ENCODE measurements at regions not wholly inside any gene's neighbourhood (a gene's known extent, or its start where the extent isn't known, plus 50 kb on each side); places are given as distances from the start of the nearest gene placed in this dataset.

DNA sequence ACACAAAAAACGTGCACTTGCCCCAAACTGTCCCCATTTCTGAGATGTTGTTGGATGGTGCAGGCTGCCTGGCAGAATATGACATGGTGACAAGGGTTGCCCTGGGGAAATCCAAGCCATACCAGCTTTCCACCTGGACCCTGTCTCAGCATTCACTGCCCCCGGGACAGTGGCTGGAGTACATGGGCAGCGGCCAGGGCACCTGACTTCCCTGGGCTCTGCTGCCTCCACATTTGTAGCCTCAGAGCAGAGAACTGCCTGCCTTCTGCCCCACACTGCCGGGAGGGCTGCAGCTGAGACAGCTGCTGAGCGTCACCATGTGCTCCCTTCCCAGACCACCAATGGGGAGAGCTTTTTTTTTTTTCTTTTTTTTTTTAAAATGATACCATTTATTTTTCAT is 222.9 kb upstream of the ZNF32 start:
- Histone ChIP-seq H3K27me3 (no peaks in the 10 kb centered on the region), H3K9me3 (no peaks in the 10 kb centered on the region), H3K4me1 (peaks cover 7% of the 10 kb centered on the region), H3K27ac (no peak overlapping the region), H3K4me3 (no peak overlapping the region), H3K36me3 (ENCODE audit: low read depth, missing control alignments) (no peaks in the 10 kb centered on the region)
- intact Hi-C loops (cut with DNase I; ENCODE audit: low total_unique reads): no loop called here
- no peak for DNase-seq
- WGBS, 2 donors: 67 to 93% methylated on average over 5 of the region's 5 CpGs
- no peak for TF ChIP-seq POLR2A (IDR thresholded peaks at IDR 0.05)
- TF ChIP-seq, protein P1, sequence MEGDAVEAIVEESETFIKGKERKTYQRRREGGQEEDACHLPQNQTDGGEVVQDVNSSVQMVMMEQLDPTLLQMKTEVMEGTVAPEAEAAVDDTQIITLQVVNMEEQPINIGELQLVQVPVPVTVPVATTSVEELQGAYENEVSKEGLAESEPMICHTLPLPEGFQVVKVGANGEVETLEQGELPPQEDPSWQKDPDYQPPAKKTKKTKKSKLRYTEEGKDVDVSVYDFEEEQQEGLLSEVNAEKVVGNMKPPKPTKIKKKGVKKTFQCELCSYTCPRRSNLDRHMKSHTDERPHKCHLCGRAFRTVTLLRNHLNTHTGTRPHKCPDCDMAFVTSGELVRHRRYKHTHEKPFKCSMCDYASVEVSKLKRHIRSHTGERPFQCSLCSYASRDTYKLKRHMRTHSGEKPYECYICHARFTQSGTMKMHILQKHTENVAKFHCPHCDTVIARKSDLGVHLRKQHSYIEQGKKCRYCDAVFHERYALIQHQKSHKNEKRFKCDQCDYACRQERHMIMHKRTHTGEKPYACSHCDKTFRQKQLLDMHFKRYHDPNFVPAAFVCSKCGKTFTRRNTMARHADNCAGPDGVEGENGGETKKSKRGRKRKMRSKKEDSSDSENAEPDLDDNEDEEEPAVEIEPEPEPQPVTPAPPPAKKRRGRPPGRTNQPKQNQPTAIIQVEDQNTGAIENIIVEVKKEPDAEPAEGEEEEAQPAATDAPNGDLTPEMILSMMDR (IDR thresholded peaks at IDR 0.05): no peak

DNA sequence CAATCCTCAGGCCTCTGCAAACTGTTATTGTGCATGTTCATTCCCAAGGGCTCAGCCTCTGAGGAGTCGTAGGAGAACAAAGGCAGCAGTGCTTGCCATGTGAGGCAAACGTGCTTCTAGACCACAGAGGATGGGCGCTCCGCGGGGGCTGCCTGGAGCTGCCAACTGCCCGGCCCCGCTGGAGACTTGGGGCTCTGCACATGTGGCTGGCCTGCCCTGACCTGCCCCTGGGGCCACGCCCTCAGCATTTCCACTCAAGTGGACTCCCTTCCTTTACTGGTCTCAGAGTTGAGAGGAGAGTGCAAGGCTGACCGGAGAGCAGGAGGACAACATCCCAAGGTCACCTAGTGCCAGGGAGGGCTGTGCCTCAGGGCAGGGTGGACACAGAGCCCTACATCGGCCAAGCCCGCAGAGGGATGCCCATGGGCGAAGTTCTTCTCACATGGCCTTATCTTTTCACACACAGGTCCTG is 222.3 kb upstream of the ZNF32 start:
- WGBS, 2 donors: 85 to 86% methylated on average over 5 to 12 of the region's 12 CpGs
- H3K9me3 ChIP-seq: no peaks in the 10 kb centered on the region
- no peaks in the 10 kb centered on the region for H3K27me3 ChIP-seq
- intact Hi-C loops (cut with DNase I; ENCODE audit: low total_unique reads): no loop called here
- H3K4me1 ChIP-seq: peaks cover 7% of the 10 kb centered on the region
- no peak for DNase-seq
- no peak overlapping the region for H3K4me3 ChIP-seq
- no peaks in the 10 kb centered on the region for H3K36me3 ChIP-seq (ENCODE audit: low read depth, missing control alignments)
- TF ChIP-seq, protein P1 (IDR thresholded peaks at IDR 0.05): no peak
- no peak for TF ChIP-seq POLR2A (IDR thresholded peaks at IDR 0.05)
- no peak overlapping the region for H3K27ac ChIP-seq

DNA sequence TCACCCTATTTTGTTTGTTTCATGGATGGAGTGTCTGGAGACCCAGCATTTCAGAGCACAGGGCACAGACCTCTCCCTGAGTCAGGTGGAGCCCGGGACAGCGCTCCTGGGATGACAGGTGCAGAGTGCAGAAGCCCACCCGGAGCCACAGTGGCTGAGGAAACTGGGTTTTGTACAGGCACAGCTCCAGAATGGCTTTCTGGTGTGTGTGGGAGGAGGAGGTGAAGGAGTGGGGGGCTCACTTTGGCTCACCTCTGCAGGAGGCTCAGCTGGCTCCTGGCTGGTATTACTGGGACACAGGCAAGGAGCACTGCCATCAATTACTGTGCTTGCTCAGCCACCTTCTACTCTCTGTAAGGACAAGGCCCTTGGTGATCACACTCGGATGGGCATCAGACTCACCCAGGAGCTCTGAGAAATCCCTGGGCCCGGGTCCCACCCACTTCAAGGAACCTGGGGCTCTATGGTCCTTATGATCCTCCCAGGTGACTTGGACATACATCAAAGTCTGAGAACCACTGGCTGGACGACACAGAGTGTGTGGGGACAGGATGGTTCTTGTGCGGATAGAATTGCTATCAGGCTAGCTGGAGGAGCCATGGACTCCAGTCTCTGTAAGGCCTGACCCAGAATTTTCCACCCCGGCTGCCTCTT is 221.1 kb upstream of the ZNF32 start:
- Histone ChIP-seq H3K36me3 (ENCODE audit: low read depth, missing control alignments) (no peaks in the 10 kb centered on the region), H3K4me3 (no peak overlapping the region), H3K27me3 (no peaks in the 10 kb centered on the region), H3K4me1 (peaks cover 7% of the 10 kb centered on the region), H3K27ac (no peak overlapping the region), H3K9me3 (no peaks in the 10 kb centered on the region)
- DNase-seq: no peak
- intact Hi-C loops (cut with DNase I; ENCODE audit: low total_unique reads): no loop called here
- 91 to 92% methylated on average over 5 to 8 of the region's 8 CpGs for WGBS, 2 donors
- no peak for TF ChIP-seq POLR2A (IDR thresholded peaks at IDR 0.05)
- TF ChIP-seq, protein P1 (IDR thresholded peaks at IDR 0.05): no peak

DNA sequence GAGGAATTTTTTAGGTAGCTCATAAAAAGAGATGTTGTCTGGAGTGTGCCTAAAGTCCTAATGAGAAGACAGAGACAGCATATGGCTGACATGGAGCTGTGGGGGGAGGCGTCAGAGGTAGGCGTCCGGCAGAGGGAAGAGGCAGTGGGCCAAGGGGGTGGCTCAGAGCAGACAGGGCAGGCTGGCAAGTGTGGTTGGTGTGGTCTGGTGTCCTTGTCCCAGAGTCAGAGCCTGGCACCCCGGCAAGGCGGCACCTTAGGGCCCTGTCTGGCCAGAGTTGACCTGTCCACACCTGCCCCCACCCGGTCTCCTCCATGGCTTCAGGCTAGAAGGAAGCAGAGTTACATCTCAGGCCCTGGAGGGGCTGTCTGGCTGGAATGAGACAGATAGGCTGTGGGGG is 220.3 kb upstream of the ZNF32 start:
- intact Hi-C loops (cut with DNase I; ENCODE audit: low total_unique reads): no loop called here
- Histone ChIP-seq H3K9me3 (no peaks in the 10 kb centered on the region), H3K4me1 (peaks cover 7% of the 10 kb centered on the region), H3K27me3 (no peaks in the 10 kb centered on the region), H3K4me3 (no peak overlapping the region), H3K27ac (no peak overlapping the region), H3K36me3 (ENCODE audit: low read depth, missing control alignments) (no peaks in the 10 kb centered on the region)
- WGBS, 2 donors: 94 to 100% methylated on average over 6 of the region's 6 CpGs
- TF ChIP-seq, protein P1 (IDR thresholded peaks at IDR 0.05): no peak
- no peak for TF ChIP-seq POLR2A (IDR thresholded peaks at IDR 0.05)
- no peak for DNase-seq
